ENCODE measurements at regions not wholly inside any gene's neighbourhood (a gene's known extent, or its start where the extent isn't known, plus 50 kb on each side); places are given as distances from the start of the nearest gene placed in this dataset.

GRCh38 chr11:56849852-56850251 is 101.4 kb upstream of the OR9G4 start:
- H3K9me3 ChIP-seq: no peaks in the 10 kb centered on the region
- no peak for TF ChIP-seq EP300 (IDR thresholded peaks at IDR 0.05)
- no peak for TF ChIP-seq CTCF (IDR thresholded peaks at IDR 0.05)
- TF ChIP-seq POLR2A (IDR thresholded peaks at IDR 0.05): no peak
- H3K4me3 ChIP-seq: no peak overlapping the region
- no peak for DNase-seq (ENCODE audit: low spot score in 2 of 2)
- no peaks in the 10 kb centered on the region for H3K36me3 ChIP-seq
- no peak overlapping the region for H3K27ac ChIP-seq
- H3K27me3 ChIP-seq: peaks cover 0 to 12% of the 10 kb centered on the region in 2 donors
- WGBS, 2 donors: 51 to 59% methylated on average over 2 of the region's 2 CpGs
- no peaks in the 10 kb centered on the region for H3K4me1 ChIP-seq

- H3K4me1 ChIP-seq: no peaks in the 10 kb centered on the region
- TF ChIP-seq POLR2A (IDR thresholded peaks at IDR 0.05) (no peak), CTCF (IDR thresholded peaks at IDR 0.05) (no peak), EP300 (IDR thresholded peaks at IDR 0.05) (no peak)
- H3K36me3 ChIP-seq: no peaks in the 10 kb centered on the region
- no peak overlapping the region for H3K27ac ChIP-seq
- H3K4me3 ChIP-seq: no peak overlapping the region
- H3K9me3 ChIP-seq: no peaks in the 10 kb centered on the region
- peaks cover 0 to 14% of the 10 kb centered on the region in 2 donors for H3K27me3 ChIP-seq
- DNase-seq (ENCODE audit: low spot score in 2 of 2): no peak
These were observed 100.8 kb upstream of the OR9G4 start for GRCh38 chr11:56849250-56849649.

DNA sequence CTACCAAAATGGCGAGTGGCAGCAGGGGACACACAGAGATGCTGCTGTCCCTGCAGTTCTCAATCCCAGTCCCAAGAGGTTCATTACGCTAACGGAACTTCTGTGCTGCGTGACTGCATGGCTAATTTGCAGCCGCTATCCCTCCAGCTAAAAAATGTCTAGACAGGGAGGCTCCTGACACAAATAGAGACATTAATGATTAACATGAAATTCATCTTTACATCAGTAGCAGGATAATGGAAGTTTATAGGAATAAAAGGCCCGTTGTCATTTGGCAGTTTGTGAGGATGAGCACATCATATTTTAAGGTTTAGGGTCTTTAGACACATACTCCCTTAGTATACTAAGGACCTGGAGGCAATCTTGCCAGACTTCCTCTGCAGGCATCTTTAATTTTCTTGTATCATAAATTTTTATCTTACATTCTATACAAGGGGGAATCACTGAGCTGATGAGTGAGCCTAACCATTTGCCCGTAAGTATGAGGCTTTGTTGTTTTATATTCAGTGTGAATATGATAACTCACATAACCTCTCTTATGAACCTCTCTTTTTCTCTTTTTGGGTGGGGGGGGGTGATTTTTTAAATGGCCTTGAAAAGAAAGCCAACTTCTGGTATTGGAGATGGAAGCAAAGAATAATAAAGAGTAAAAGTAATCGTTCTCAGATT is 99.8 kb upstream of the OR9G4 start:
- Histone ChIP-seq H3K27ac (no peak overlapping the region), H3K27me3 (peaks cover 0 to 14% of the 10 kb centered on the region in 2 donors), H3K36me3 (no peaks in the 10 kb centered on the region), H3K4me3 (no peak overlapping the region), H3K9me3 (no peaks in the 10 kb centered on the region), H3K4me1 (no peaks in the 10 kb centered on the region)
- TF ChIP-seq CTCF (IDR thresholded peaks at IDR 0.05) (no peak), EP300 (IDR thresholded peaks at IDR 0.05) (no peak), POLR2A (IDR thresholded peaks at IDR 0.05) (no peak)
- WGBS, 2 donors: 46 to 54% methylated on average over 8 of the region's 8 CpGs
- DNase-seq (ENCODE audit: low spot score in 2 of 2): no peak

- Histone ChIP-seq H3K4me3 (no peak overlapping the region), H3K9me3 (no peaks in the 10 kb centered on the region), H3K4me1 (no peaks in the 10 kb centered on the region), H3K27me3 (peaks cover 0 to 14% of the 10 kb centered on the region in 2 donors), H3K27ac (no peak overlapping the region), H3K36me3 (no peaks in the 10 kb centered on the region)
- 42 to 54% methylated on average over 8 of the region's 8 CpGs for WGBS, 2 donors
- no peak for DNase-seq (ENCODE audit: low spot score in 2 of 2)
- TF ChIP-seq CTCF (IDR thresholded peaks at IDR 0.05): no peak
- TF ChIP-seq EP300 (IDR thresholded peaks at IDR 0.05): no peak
- TF ChIP-seq POLR2A (IDR thresholded peaks at IDR 0.05): no peak
These were observed 98.4 kb upstream of the OR9G4 start for GRCh38 chr11:56846631-56847576.
